GM23338 (cell line): ENCODE measurements at regions not wholly inside any gene's neighbourhood (a gene's known extent, or its start where the extent isn't known, plus 50 kb on each side); places are given as distances from the start of the nearest gene placed in this dataset.

ENCODE experiments used
- EZH2 ChIP-seq: fragments of 200-600 bp; sonication (generic); IDR thresholded peaks from one replicate; pipeline ENCODE4 v1.8.0; 2017; ENCODE audit warnings: antibody characterized with exemption, mild to moderate bottlenecking, low read depth; ENCODE audit not compliant: unreplicated experiment
- EZH2phosphoT487 ChIP-seq: fragments of 200-600 bp; sonication (generic); IDR thresholded peaks from one replicate; pipeline ENCODE4 v1.8.1; 2018; ENCODE audit warnings: antibody characterized with exemption; ENCODE audit not compliant: unreplicated experiment
- JUNB ChIP-seq: IDR thresholded peaks from one replicate; pipeline ENCODE4 v1.6.1; 2016; ENCODE audit warnings: antibody characterized with exemption; ENCODE audit not compliant: unreplicated experiment
- STAT1 ChIP-seq: IDR thresholded peaks from one replicate; pipeline ENCODE4 v1.6.1; 2016; ENCODE audit warnings: antibody characterized with exemption; ENCODE audit not compliant: unreplicated experiment
- ZNF331 ChIP-seq: fragments of 250-450 bp; sonication (Bioruptor Pico); IDR thresholded peaks from 2 replicates; pipeline ENCODE4 v1.5.0; 2020; ENCODE audit warnings: low read depth, mild to moderate bottlenecking, moderate library complexity
- TF ChIP-seq, protein P1 (sequence below): IDR thresholded peaks from one replicate; pipeline ENCODE4 v1.6.1; 2018; ENCODE audit warnings: antibody characterized with exemption; ENCODE audit not compliant: unreplicated experiment
- TF ChIP-seq, protein P2 (sequence below): fragments of 250-450 bp; sonication (Bioruptor Pico); IDR thresholded peaks from 2 replicates; pipeline ENCODE4 v1.5.0; 2020; ENCODE audit warnings: mild to moderate bottlenecking, moderate library complexity

DNA sequence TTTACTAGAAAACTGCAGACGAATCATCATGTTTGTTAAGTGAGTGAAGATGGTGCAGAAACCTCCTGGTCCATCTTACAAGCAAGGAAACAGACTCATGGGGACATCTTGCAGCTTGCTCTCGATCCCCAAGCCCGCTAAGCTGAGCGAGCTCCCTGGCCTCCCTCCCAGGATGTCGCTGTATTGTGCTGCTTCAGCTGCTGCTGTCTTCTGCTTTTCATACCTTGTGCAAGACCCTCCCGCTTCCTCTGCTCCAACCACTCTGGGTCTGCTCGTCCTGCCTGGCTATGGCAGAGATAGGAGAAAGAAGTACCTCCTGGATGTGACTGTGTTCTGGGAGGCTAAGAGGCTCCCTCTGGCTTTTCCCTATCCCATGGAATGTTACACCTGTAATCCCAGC lies 285.2 kb upstream of the FZD8 start (continued):
- TF ChIP-seq, protein P1, sequence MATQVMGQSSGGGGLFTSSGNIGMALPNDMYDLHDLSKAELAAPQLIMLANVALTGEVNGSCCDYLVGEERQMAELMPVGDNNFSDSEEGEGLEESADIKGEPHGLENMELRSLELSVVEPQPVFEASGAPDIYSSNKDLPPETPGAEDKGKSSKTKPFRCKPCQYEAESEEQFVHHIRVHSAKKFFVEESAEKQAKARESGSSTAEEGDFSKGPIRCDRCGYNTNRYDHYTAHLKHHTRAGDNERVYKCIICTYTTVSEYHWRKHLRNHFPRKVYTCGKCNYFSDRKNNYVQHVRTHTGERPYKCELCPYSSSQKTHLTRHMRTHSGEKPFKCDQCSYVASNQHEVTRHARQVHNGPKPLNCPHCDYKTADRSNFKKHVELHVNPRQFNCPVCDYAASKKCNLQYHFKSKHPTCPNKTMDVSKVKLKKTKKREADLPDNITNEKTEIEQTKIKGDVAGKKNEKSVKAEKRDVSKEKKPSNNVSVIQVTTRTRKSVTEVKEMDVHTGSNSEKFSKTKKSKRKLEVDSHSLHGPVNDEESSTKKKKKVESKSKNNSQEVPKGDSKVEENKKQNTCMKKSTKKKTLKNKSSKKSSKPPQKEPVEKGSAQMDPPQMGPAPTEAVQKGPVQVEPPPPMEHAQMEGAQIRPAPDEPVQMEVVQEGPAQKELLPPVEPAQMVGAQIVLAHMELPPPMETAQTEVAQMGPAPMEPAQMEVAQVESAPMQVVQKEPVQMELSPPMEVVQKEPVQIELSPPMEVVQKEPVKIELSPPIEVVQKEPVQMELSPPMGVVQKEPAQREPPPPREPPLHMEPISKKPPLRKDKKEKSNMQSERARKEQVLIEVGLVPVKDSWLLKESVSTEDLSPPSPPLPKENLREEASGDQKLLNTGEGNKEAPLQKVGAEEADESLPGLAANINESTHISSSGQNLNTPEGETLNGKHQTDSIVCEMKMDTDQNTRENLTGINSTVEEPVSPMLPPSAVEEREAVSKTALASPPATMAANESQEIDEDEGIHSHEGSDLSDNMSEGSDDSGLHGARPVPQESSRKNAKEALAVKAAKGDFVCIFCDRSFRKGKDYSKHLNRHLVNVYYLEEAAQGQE = no peak
- TF ChIP-seq, protein P2, sequence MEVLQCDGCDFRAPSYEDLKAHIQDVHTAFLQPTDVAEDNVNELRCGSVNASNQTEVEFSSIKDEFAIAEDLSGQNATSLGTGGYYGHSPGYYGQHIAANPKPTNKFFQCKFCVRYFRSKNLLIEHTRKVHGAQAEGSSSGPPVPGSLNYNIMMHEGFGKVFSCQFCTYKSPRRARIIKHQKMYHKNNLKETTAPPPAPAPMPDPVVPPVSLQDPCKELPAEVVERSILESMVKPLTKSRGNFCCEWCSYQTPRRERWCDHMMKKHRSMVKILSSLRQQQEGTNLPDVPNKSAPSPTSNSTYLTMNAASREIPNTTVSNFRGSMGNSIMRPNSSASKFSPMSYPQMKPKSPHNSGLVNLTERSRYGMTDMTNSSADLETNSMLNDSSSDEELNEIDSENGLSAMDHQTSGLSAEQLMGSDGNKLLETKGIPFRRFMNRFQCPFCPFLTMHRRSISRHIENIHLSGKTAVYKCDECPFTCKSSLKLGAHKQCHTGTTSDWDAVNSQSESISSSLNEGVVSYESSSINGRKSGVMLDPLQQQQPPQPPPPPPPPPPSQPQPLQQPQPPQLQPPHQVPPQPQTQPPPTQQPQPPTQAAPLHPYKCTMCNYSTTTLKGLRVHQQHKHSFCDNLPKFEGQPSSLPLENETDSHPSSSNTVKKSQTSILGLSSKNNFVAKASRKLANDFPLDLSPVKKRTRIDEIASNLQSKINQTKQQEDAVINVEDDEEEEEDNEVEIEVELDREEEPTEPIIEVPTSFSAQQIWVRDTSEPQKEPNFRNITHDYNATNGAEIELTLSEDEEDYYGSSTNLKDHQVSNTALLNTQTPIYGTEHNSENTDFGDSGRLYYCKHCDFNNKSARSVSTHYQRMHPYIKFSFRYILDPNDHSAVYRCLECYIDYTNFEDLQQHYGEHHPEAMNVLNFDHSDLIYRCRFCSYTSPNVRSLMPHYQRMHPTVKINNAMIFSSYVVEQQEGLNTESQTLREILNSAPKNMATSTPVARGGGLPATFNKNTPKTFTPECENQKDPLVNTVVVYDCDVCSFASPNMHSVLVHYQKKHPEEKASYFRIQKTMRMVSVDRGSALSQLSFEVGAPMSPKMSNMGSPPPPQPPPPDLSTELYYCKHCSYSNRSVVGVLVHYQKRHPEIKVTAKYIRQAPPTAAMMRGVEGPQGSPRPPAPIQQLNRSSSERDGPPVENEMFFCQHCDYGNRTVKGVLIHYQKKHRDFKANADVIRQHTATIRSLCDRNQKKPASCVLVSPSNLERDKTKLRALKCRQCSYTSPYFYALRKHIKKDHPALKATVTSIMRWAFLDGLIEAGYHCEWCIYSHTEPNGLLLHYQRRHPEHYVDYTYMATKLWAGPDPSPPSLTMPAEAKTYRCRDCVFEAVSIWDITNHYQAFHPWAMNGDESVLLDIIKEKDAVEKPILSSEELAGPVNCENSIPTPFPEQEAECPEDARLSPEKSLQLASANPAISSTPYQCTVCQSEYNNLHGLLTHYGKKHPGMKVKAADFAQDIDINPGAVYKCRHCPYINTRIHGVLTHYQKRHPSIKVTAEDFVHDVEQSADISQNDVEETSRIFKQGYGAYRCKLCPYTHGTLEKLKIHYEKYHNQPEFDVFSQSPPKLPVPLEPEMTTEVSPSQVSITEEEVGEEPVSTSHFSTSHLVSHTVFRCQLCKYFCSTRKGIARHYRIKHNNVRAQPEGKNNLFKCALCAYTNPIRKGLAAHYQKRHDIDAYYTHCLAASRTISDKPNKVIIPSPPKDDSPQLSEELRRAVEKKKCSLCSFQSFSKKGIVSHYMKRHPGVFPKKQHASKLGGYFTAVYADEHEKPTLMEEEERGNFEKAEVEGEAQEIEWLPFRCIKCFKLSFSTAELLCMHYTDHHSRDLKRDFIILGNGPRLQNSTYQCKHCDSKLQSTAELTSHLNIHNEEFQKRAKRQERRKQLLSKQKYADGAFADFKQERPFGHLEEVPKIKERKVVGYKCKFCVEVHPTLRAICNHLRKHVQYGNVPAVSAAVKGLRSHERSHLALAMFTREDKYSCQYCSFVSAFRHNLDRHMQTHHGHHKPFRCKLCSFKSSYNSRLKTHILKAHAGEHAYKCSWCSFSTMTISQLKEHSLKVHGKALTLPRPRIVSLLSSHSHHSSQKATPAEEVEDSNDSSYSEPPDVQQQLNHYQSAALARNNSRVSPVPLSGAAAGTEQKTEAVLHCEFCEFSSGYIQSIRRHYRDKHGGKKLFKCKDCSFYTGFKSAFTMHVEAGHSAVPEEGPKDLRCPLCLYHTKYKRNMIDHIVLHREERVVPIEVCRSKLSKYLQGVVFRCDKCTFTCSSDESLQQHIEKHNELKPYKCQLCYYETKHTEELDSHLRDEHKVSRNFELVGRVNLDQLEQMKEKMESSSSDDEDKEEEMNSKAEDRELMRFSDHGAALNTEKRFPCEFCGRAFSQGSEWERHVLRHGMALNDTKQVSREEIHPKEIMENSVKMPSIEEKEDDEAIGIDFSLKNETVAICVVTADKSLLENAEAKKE (CRISPR knock-in tag) = no peak
- TF ChIP-seq JUNB = no peak
- TF ChIP-seq STAT1 = no peak
- TF ChIP-seq EZH2 = no peak
- TF ChIP-seq EZH2phosphoT487 = no peak
- TF ChIP-seq ZNF331 = no peak
